Ectodermal cell (in vitro differentiated cells): ENCODE measurements at regions not wholly inside any gene's neighbourhood (a gene's known extent, or its start where the extent isn't known, plus 50 kb on each side); places are given as distances from the start of the nearest gene placed in this dataset.
"Not testable (repeated sequence)": the region's sequence is repeated elsewhere in the genome, so short reads cannot be mapped to it uniquely, and the experiment has no call there.

Experiments
- H3K27ac ChIP-seq: 2 replicates; pipeline ENCODE4 v1.7.0; 2013; ENCODE audit warnings: mild to moderate bottlenecking, low read depth, low read length; ENCODE audit not compliant: insufficient read depth, poor library complexity, severe bottlenecking
- H3K27me3 ChIP-seq: 2 replicates; pipeline ENCODE4 v1.7.0; 2013; ENCODE audit warnings: mild to moderate bottlenecking, low read length; ENCODE audit not compliant: insufficient read depth, control insufficient read depth, poor library complexity, severe bottlenecking
- H3K36me3 ChIP-seq: one replicate; pipeline ENCODE4 v1.7.0; 2013; ENCODE audit warnings: low read length; ENCODE audit not compliant: control insufficient read depth, insufficient read depth
- H3K4me1 ChIP-seq: one replicate; pipeline ENCODE4 v1.7.0; 2013; ENCODE audit warnings: low read length; ENCODE audit not compliant: control insufficient read depth, insufficient read depth
- H3K4me3 ChIP-seq: 2 replicates; pipeline ENCODE4 v1.7.0; 2013; ENCODE audit warnings: low read depth, low read length, control low read depth; ENCODE audit not compliant: insufficient read depth
- H3K9me3 ChIP-seq: 2 replicates; pipeline ENCODE4 v1.7.0; 2013; ENCODE audit warnings: mild to moderate bottlenecking, low read length, moderate library complexity; ENCODE audit not compliant: control insufficient read depth
- WGBS, 2 experiments: methylation state at CpG; one replicate each; pipeline ENCODE4 v1.1.7; 2013; ENCODE audit warnings: missing lambda C conversion rate in 2 of 2; 5-methylcytosine and 5-hydroxymethylcytosine counted together

DNA sequence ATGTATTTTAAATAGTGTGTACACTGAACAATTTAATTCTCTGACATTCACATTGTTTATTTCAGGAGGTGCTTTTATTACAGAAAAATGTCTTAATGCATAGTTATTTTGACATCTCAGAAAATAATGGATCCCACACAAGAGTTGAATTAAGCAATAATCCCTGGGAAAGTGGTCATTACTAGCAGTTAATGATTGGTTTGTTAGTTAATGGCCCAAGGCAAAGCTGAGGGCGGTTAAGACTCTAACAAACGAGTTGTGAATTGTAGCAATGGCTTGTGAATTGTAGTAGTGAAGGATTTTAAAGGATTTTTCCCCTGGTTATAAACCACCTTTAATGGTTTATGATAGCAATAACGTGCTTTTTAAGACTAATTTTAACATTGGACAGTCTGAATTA, 1316.0 kb upstream of the GJE1 start:
- H3K9me3 ChIP-seq = no peaks in the 10 kb centered on the region
- no peaks in the 10 kb centered on the region for H3K36me3 ChIP-seq
- H3K4me3 ChIP-seq = no peak overlapping the region
- 86 to 87% methylated on average over 2 to 3 of the region's 3 CpGs for WGBS, 2 experiments
- H3K27ac ChIP-seq = no peak overlapping the region
- no peaks in the 10 kb centered on the region for H3K4me1 ChIP-seq
- H3K27me3 ChIP-seq = no peaks in the 10 kb centered on the region

GRCh38 chr6:140812636-140813035, 1320.1 kb upstream of the GJE1 start:
- Histone ChIP-seq H3K27ac (no peak overlapping the region), H3K4me1 (no peaks in the 10 kb centered on the region), H3K4me3 (no peak overlapping the region), H3K9me3 (no peaks in the 10 kb centered on the region), H3K36me3 (no peaks in the 10 kb centered on the region), H3K27me3 (no peaks in the 10 kb centered on the region)
- 84 to 92% methylated on average over 1 of the region's 2 CpGs for WGBS, 2 experiments

GRCh38 chr6:140811642-140812041, 1321.1 kb upstream of the GJE1 start:
- Histone ChIP-seq H3K36me3 (no peaks in the 10 kb centered on the region), H3K4me3 (no peak overlapping the region), H3K4me1 (no peaks in the 10 kb centered on the region), H3K9me3 (no peaks in the 10 kb centered on the region), H3K27ac (no peak overlapping the region), H3K27me3 (no peaks in the 10 kb centered on the region)
- WGBS, 2 experiments = 91 to 94% methylated on average over 2 to 3 of the region's 4 CpGs

GRCh38 chr6:140809694-140810101, 1323.0 kb upstream of the GJE1 start:
- no peaks in the 10 kb centered on the region for H3K9me3 ChIP-seq
- H3K4me3 ChIP-seq = no peak overlapping the region
- no peaks in the 10 kb centered on the region for H3K27me3 ChIP-seq
- H3K4me1 ChIP-seq = no peaks in the 10 kb centered on the region
- no peak overlapping the region for H3K27ac ChIP-seq
- 91 to 100% methylated on average over 1 to 3 of the region's 3 CpGs for WGBS, 2 experiments
- H3K36me3 ChIP-seq = no peaks in the 10 kb centered on the region

DNA sequence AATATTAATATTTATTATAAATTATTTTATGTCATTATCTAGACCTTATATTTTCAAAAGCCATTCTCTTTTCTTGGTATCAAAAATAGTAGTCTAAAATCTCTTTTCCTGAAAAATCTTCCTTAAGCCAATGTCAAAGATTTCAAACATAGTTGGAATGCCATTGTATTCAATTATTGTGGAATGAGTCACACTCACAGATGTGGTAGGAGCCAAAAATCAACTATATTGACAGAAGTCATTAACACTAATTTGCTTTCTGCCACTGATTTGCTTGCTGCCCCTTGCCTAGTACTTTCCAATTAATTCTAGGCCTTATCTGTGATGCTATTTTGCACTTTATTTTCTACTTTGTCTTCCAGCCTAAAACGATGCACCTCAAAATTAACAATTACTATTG, 1326.3 kb upstream of the GJE1 start:
- H3K4me3 ChIP-seq = no peak overlapping the region
- H3K4me1 ChIP-seq = no peaks in the 10 kb centered on the region
- no peaks in the 10 kb centered on the region for H3K27me3 ChIP-seq
- no peaks in the 10 kb centered on the region for H3K36me3 ChIP-seq
- no peaks in the 10 kb centered on the region for H3K9me3 ChIP-seq
- 100% methylated on average over 1 of the region's 1 CpG; no CpG with 5 or more reads in 1 of the 2 experiments for WGBS, 2 experiments
- no peak overlapping the region for H3K27ac ChIP-seq

DNA sequence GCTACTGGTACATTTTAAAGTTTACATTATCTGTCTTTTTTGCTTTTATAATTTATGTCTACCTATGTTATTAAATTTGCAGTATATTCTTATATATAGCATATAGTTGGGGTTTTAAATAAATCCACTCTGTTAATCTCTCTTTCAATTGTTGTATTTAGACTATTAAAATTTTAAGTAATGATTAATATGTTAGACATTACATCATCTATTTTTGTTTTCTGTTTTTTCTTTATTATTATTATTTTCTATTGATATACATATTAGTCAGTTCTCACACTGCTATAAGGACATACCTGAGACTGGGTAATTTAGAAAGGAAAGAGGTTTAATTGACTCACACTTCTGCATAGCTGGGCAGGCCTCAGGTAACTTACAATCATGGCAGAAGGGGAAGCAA, 1338.2 kb upstream of the GJE1 start:
- Histone ChIP-seq H3K36me3 (no peaks in the 10 kb centered on the region), H3K4me3 (no peak overlapping the region), H3K9me3 (no peaks in the 10 kb centered on the region), H3K4me1 (no peaks in the 10 kb centered on the region), H3K27ac (no peak overlapping the region), H3K27me3 (no peaks in the 10 kb centered on the region)

GRCh38 chr6:140790109-140790508, 1342.6 kb upstream of the GJE1 start:
- Histone ChIP-seq H3K4me1 (no peaks in the 10 kb centered on the region), H3K36me3 (no peaks in the 10 kb centered on the region), H3K27me3 (no peaks in the 10 kb centered on the region), H3K4me3 (no peak overlapping the region), H3K9me3 (no peaks in the 10 kb centered on the region), H3K27ac (no peak overlapping the region)
- WGBS, 2 experiments = 91 to 96% methylated on average over 5 of the region's 5 CpGs

DNA sequence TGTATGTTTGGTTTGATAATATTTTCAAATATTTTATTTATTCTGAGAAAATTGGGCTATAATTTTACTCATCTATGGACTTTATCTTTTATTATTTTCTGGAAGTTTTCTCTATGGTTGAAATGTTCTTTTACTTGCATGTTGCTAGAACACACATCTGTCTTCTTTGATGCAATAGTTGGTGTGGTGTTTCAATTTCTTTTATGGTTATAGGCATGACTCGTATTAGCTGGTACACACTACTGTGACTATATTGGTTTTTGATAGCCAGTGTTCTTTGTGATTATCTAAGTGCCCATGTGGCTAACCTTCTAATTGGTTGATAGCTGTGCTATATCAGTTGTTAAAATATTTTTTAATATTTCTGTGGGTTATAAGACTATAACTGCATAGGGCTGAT, 1343.3 kb upstream of the GJE1 start:
- no peak overlapping the region for H3K27ac ChIP-seq
- H3K4me3 ChIP-seq = no peak overlapping the region
- no peaks in the 10 kb centered on the region for H3K4me1 ChIP-seq
- H3K27me3 ChIP-seq = no peaks in the 10 kb centered on the region
- no peaks in the 10 kb centered on the region for H3K9me3 ChIP-seq
- H3K36me3 ChIP-seq = no peaks in the 10 kb centered on the region
- WGBS, 2 experiments = 90 to 93% methylated on average over 1 of the region's 1 CpG

DNA sequence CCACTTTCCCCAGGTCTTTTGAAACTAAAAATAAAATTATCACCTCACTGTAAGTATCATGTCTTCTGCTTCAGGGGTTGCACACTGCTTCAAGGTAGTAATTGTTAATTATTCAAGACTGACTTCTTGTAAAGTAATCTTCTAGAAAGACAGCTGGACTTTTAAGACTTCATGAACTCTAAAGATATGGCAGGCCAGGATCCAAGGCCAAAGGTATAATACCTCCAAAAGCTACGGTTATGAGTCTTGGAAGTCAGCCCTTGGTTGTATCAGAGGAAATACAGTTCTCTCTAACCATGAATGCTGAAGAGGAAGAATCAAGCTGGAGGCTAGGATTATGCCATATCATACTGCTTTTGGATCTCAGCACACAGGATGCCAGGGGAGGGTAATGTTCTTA, 1346.8 kb upstream of the GJE1 start:
- no peaks in the 10 kb centered on the region for H3K36me3 ChIP-seq

GRCh38 chr6:140784573-140784972, 1348.2 kb upstream of the GJE1 start:
- no peaks in the 10 kb centered on the region for H3K36me3 ChIP-seq
- no peak overlapping the region for H3K4me3 ChIP-seq
- H3K9me3 ChIP-seq = no peaks in the 10 kb centered on the region
- WGBS, 2 experiments = 95 to 97% methylated on average over 2 of the region's 2 CpGs
- H3K4me1 ChIP-seq = no peaks in the 10 kb centered on the region
- no peak overlapping the region for H3K27ac ChIP-seq
- no peaks in the 10 kb centered on the region for H3K27me3 ChIP-seq

More for the DNA sequence above, 1346.8 kb upstream of the GJE1 start:
- Histone ChIP-seq H3K27me3 (no peaks in the 10 kb centered on the region), H3K9me3 (no peaks in the 10 kb centered on the region), H3K4me3 (no peak overlapping the region), H3K4me1 (no peaks in the 10 kb centered on the region), H3K27ac (no peak overlapping the region)
- 96% methylated on average over 1 of the region's 1 CpG for WGBS, 2 experiments

GRCh38 chr6:140783504-140783903, 1349.2 kb upstream of the GJE1 start:
- not testable (repeated sequence) for H3K36me3 ChIP-seq, H3K27me3 ChIP-seq, H3K4me3 ChIP-seq, H3K4me1 ChIP-seq, H3K9me3 ChIP-seq, H3K27ac ChIP-seq
- 80 to 95% methylated on average over 1 to 2 of the region's 2 CpGs for WGBS, 2 experiments
